OCI-LY1 (cell line): ENCODE measurements at regions not wholly inside any gene's neighbourhood (a gene's known extent, or its start where the extent isn't known, plus 50 kb on each side); places are given as distances from the start of the nearest gene placed in this dataset.

ENCODE experiments used
- H2AFZ ChIP-seq: fragments of 200-600 bp; sonication (generic), shearing (Covaris generic); 2 replicates; pipeline ENCODE4 v1.6.0; 2014; ENCODE audit warnings: antibody characterized with exemption, mild to moderate bottlenecking, low read length
- H3F3A ChIP-seq: fragments of 200-600 bp; sonication (generic), shearing (Covaris generic); 2 replicates; pipeline ENCODE4 v1.6.0; 2014; ENCODE audit warnings: mild to moderate bottlenecking, antibody characterized with exemption, low read length, moderate library complexity; ENCODE audit not compliant: insufficient read depth
- H3K27ac ChIP-seq: fragments of 200-600 bp; sonication (generic); 2 replicates; pipeline ENCODE4 v1.5.1; 2014; ENCODE audit warnings: low read length, mixed run types, mild to moderate bottlenecking, low read depth; ENCODE audit not compliant: poor library complexity, severe bottlenecking
- H3K27me3 ChIP-seq: fragments of 200-600 bp; sonication (generic); 2 replicates; pipeline ENCODE4 v1.6.0; 2014; ENCODE audit warnings: antibody characterized with exemption, mild to moderate bottlenecking, low read length, moderate library complexity; ENCODE audit not compliant: insufficient read depth
- H3K36me3 ChIP-seq: fragments of 200-600 bp; sonication (generic); 2 replicates; pipeline ENCODE4 v1.6.1; 2014; ENCODE audit warnings: mild to moderate bottlenecking, antibody characterized with exemption, low read length, moderate library complexity, mixed read lengths; ENCODE audit not compliant: insufficient read depth
- H3K4me1 ChIP-seq: fragments of 200-600 bp; sonication (generic); 2 replicates; pipeline ENCODE4 v1.5.1; 2014; ENCODE audit warnings: mild to moderate bottlenecking, low read length, moderate library complexity; ENCODE audit not compliant: insufficient read depth, severe bottlenecking
- H3K4me2 ChIP-seq: fragments of 200-600 bp; sonication (generic), shearing (Covaris generic); 2 replicates; pipeline ENCODE4 v1.6.1; 2014; ENCODE audit warnings: low read length
- H3K4me3 ChIP-seq: fragments of 200-600 bp; sonication (generic); 2 replicates; pipeline ENCODE4 v1.5.1; 2014; ENCODE audit warnings: low read length, low read depth, mild to moderate bottlenecking, mixed read lengths; ENCODE audit not compliant: poor library complexity, severe bottlenecking
- H3K79me2 ChIP-seq: fragments of 200-600 bp; shearing (Covaris generic); 2 replicates; pipeline ENCODE4 v1.6.1; 2016; ENCODE audit warnings: mixed run types, low read length, mixed read lengths; ENCODE audit not compliant: insufficient read depth
- H3K9ac ChIP-seq: fragments of 200-600 bp; sonication (generic), shearing (Covaris generic); 2 replicates; pipeline ENCODE4 v1.6.1; 2014; ENCODE audit warnings: mild to moderate bottlenecking, low read length, mixed read lengths
- H3K9me2 ChIP-seq: fragments of 200-600 bp; sonication (generic), shearing (Covaris generic); 2 replicates; pipeline ENCODE4 v1.6.1; 2014; ENCODE audit warnings: low read depth, mild to moderate bottlenecking, low read length, mixed read lengths
- H3K9me3 ChIP-seq: fragments of 200-600 bp; shearing (Covaris generic); 2 replicates; pipeline ENCODE4 v1.6.1; 2014; ENCODE audit warnings: low read length, mixed read lengths
- H4K20me1 ChIP-seq: fragments of 200-600 bp; sonication (generic), shearing (Covaris generic); 2 replicates; pipeline ENCODE4 v1.6.0; 2016; ENCODE audit warnings: mild to moderate bottlenecking, low read length; ENCODE audit not compliant: insufficient read depth
- EZH2 ChIP-seq: fragments of 200-600 bp; sonication (generic), shearing (Covaris generic); IDR thresholded peaks from 2 replicates; pipeline ENCODE4 v1.8.0; 2017; ENCODE audit warnings: borderline replicate concordance, mixed run types, mild to moderate bottlenecking, antibody characterized with exemption, low read length, moderate library complexity, mixed read lengths
- TF ChIP-seq, protein P1 (sequence below): fragments of 200-600 bp; sonication (generic), shearing (Covaris generic); IDR thresholded peaks from 2 replicates; pipeline ENCODE4 v1.5.1; 2017; ENCODE audit warnings: mild to moderate bottlenecking, antibody characterized with exemption, low read length, moderate library complexity, mixed read lengths

DNA sequence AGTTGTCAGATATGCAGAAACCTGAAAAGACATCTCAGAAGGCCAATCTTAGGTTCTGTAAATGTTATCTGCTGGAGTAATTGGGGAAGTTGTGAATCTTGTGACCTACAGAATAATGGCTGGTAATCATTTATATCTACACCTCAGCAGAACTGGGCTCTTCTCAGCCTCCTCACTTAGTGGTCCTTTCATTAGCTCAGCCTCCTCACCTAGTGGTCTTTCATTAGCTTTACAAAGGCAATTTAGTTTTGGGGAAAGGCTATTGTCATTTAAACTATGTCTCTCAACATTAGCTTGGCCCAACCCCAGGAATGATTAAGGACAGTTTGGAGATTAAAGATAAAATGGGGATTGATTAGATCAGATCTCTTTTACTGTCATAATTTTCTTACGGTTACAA, 284.2 kb upstream of the SGCD start:
- no peak overlapping the region for H3K4me2 ChIP-seq
- no peak overlapping the region for H3K27ac ChIP-seq
- no peak overlapping the region for H3K4me3 ChIP-seq
- TF ChIP-seq, protein P1, sequence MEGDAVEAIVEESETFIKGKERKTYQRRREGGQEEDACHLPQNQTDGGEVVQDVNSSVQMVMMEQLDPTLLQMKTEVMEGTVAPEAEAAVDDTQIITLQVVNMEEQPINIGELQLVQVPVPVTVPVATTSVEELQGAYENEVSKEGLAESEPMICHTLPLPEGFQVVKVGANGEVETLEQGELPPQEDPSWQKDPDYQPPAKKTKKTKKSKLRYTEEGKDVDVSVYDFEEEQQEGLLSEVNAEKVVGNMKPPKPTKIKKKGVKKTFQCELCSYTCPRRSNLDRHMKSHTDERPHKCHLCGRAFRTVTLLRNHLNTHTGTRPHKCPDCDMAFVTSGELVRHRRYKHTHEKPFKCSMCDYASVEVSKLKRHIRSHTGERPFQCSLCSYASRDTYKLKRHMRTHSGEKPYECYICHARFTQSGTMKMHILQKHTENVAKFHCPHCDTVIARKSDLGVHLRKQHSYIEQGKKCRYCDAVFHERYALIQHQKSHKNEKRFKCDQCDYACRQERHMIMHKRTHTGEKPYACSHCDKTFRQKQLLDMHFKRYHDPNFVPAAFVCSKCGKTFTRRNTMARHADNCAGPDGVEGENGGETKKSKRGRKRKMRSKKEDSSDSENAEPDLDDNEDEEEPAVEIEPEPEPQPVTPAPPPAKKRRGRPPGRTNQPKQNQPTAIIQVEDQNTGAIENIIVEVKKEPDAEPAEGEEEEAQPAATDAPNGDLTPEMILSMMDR, result no peak
- TF ChIP-seq EZH2, result no peak
- no peaks in the 10 kb centered on the region for H4K20me1 ChIP-seq
- H3K9me2 ChIP-seq, result no peaks in the 10 kb centered on the region
- no peak overlapping the region for H2AFZ ChIP-seq
- H3K27me3 ChIP-seq, result no peaks in the 10 kb centered on the region
- no peaks in the 10 kb centered on the region for H3F3A ChIP-seq
- H3K9ac ChIP-seq, result no peak overlapping the region
- no peaks in the 10 kb centered on the region for H3K36me3 ChIP-seq
- no peaks in the 10 kb centered on the region for H3K9me3 ChIP-seq
- H3K4me1 ChIP-seq, result no peaks in the 10 kb centered on the region
- H3K79me2 ChIP-seq, result no peaks in the 10 kb centered on the region

DNA sequence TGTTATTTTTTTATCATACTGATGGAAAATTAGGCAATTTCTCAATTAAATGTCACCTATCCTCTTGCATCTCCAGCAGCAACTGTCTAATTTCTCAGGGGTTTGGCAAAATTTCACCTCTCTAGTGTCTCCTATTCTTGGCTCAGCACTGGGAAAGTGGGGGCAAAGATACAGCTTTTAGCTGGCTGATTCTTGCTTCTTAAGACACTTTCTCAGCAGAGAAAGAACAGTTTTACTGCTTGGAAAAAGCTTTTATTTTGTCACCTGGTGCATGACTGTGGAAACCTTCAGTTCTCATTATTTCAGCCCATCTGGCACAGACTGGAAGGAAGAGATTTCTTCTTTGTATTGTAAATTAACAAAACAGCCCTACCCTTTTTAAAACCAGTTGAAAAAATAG, 283.6 kb upstream of the SGCD start:
- H4K20me1 ChIP-seq, result no peaks in the 10 kb centered on the region
- H3K4me3 ChIP-seq, result no peak overlapping the region
- H3K9me2 ChIP-seq, result no peaks in the 10 kb centered on the region
- no peaks in the 10 kb centered on the region for H3K4me1 ChIP-seq
- no peak overlapping the region for H2AFZ ChIP-seq
- no peaks in the 10 kb centered on the region for H3F3A ChIP-seq
- H3K9me3 ChIP-seq, result no peaks in the 10 kb centered on the region
- TF ChIP-seq, protein P1, result no peak
- TF ChIP-seq EZH2, result no peak
- H3K9ac ChIP-seq, result no peak overlapping the region
- H3K27me3 ChIP-seq, result no peaks in the 10 kb centered on the region
- no peak overlapping the region for H3K4me2 ChIP-seq
- H3K79me2 ChIP-seq, result no peaks in the 10 kb centered on the region
- H3K36me3 ChIP-seq, result no peaks in the 10 kb centered on the region
- no peak overlapping the region for H3K27ac ChIP-seq

DNA sequence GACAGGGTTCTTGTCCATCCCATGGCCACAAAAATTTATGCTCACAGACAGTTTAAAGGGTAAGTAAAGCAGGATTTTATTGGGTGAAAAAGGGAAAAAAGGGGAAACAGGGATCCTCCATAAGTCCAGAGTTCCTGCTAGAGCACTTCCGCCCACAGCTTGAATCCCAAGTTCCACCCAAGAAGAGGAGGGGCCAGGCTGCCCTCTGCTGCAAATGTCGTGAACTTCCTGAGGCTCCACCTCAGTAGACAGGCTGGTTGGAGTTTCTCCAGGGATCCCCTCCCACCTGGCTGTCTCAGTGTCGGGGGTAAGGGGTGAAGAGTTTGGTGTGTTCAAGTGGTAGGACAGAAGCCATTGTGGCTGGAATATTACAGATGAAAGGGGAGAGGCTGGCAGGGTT, 275.0 kb upstream of the SGCD start:
- H3K9ac ChIP-seq, result no peak overlapping the region
- H3K36me3 ChIP-seq, result no peaks in the 10 kb centered on the region
- H3K9me2 ChIP-seq, result no peaks in the 10 kb centered on the region
- no peak overlapping the region for H3K27ac ChIP-seq
- H3K27me3 ChIP-seq, result no peaks in the 10 kb centered on the region
- no peaks in the 10 kb centered on the region for H3K4me1 ChIP-seq
- H3K9me3 ChIP-seq, result no peaks in the 10 kb centered on the region
- no peak overlapping the region for H3K4me3 ChIP-seq
- H3F3A ChIP-seq, result no peaks in the 10 kb centered on the region
- no peak overlapping the region for H2AFZ ChIP-seq
- H3K4me2 ChIP-seq, result no peak overlapping the region
- TF ChIP-seq EZH2, result no peak
- H4K20me1 ChIP-seq, result no peaks in the 10 kb centered on the region
- no peaks in the 10 kb centered on the region for H3K79me2 ChIP-seq

GRCh38 chr5:156052656-156053055, 274.3 kb upstream of the SGCD start:
- no peaks in the 10 kb centered on the region for H3K36me3 ChIP-seq
- no peaks in the 10 kb centered on the region for H3K9me2 ChIP-seq
- no peak overlapping the region for H3K9ac ChIP-seq
- TF ChIP-seq, protein P1, result no peak
- no peaks in the 10 kb centered on the region for H3K4me1 ChIP-seq
- no peaks in the 10 kb centered on the region for H3K27me3 ChIP-seq
- no peaks in the 10 kb centered on the region for H3K9me3 ChIP-seq
- no peak overlapping the region for H3K4me2 ChIP-seq
- no peaks in the 10 kb centered on the region for H4K20me1 ChIP-seq
- no peaks in the 10 kb centered on the region for H3F3A ChIP-seq
- no peaks in the 10 kb centered on the region for H3K79me2 ChIP-seq
- no peak overlapping the region for H3K27ac ChIP-seq
- H3K4me3 ChIP-seq, result no peak overlapping the region
- H2AFZ ChIP-seq, result no peak overlapping the region
